ENCODE measurements at regions not wholly inside any gene's neighbourhood (a gene's known extent, or its start where the extent isn't known, plus 50 kb on each side); places are given as distances from the start of the nearest gene placed in this dataset.

DNA sequence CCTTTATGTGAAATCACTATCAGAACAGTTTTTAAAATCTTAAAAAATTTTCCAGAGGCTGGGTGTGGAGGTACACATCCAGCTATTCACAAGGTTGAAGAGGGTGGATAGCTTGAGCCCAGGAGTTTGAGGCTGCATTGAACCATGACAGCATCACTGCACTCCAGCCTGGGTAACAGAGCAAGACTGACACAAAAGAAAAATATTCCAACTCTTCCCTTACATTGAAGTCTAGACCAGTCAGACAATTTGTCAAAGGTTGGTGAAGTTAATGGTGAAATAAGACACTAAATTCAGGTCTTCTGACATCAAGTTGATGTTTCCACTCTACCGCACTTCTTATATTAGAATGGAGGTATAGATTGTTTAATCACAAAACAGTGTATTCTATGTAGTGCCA lies 52.8 kb downstream of the HYCC2 start:
- intact Hi-C loops (cut with micrococcal nuclease) = no loop called here
- H3K4me1 Mint-ChIP-seq (ENCODE audit: low read depth) = no peaks in the 10 kb centered on the region
- H3K9me3 Mint-ChIP-seq = no peaks in the 10 kb centered on the region
- H3K27ac Mint-ChIP-seq = no peak overlapping the region
- no peak overlapping the region for H3K4me3 Mint-ChIP-seq
- H3K27me3 Mint-ChIP-seq = no peaks in the 10 kb centered on the region
- peaks cover 61% of the 10 kb centered on the region for H3K36me3 Mint-ChIP-seq (ENCODE audit: low read depth)

DNA sequence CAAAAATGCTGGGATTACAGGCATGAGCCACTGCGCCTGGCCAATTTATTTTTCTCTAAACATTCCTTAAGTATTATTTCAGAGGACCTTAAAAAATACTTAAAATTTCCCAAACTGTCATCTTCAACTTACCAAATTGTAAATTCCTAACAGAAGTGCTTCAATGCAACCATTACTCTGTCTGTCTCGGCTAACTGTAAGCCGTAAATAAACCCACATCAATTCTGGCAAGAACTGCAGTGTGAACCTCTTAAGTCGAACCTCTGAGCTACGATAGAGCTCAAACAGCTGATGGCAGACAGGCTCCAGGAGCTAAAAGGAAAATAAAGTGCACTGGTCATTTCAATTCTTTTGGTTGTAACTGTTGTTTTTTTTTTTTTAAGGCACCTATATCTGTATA lies 53.4 kb upstream of the ORC2 start:
- Mint-ChIP-seq H3K4me3 (no peak overlapping the region), H3K9me3 (no peaks in the 10 kb centered on the region), H3K27ac (no peak overlapping the region), H3K4me1 (ENCODE audit: low read depth) (no peaks in the 10 kb centered on the region), H3K27me3 (no peaks in the 10 kb centered on the region), H3K36me3 (ENCODE audit: low read depth) (peaks cover 59% of the 10 kb centered on the region)
- intact Hi-C loops (cut with micrococcal nuclease) = no loop called here
